ENCODE measurements at regions not wholly inside any gene's neighbourhood (a gene's known extent, or its start where the extent isn't known, plus 50 kb on each side); places are given as distances from the start of the nearest gene placed in this dataset.
"Not testable (repeated sequence)": the region's sequence is repeated elsewhere in the genome, so short reads cannot be mapped to it uniquely, and the experiment has no call there.

DNA sequence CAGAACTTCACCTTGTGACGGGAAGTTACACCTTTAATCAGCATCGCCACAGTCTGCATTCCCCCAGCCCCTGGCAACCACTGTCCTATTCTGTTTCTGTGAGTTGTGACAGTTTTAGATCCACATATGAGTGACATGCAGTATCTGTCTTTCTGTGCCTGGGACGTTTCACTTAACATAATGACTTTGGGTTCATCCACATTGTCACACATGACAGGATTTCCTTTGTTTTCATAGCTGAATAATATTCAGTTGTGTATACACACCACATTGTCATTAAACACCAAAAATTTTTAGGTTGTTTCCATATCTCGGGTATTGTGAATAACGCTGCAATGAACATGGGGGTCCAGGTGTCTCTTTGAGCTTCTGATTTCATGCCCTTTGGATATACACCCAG lies 62.6 kb upstream of the BDH1 start:
- POLR2A ChIA-PET; H3K27me3 ChIP-seq (ENCODE audit: control insufficient read depth, insufficient read depth, low read length); CTCF ChIA-PET; BruUV-seq (replicated peaks); ATAC-seq; H3K4me1 ChIP-seq (ENCODE audit: control insufficient read depth, insufficient read depth, low read length); H3K9me3 ChIP-seq (ENCODE audit: control insufficient read depth, insufficient read depth, low read depth, low read length); H3K27ac ChIP-seq (ENCODE audit: low read length); intact Hi-C loops (cut with micrococcal nuclease; ENCODE audit: unreplicated experiment); H3K4me3 ChIP-seq (ENCODE audit: low read depth in 2 of 2, low read length in 2 of 2); DNase-seq (ENCODE audit: low read depth, low spot score): not testable (repeated sequence)
- in situ Hi-C loops (cut with HindIII; ENCODE audit: low pct_unique_long_range_greater_than_20kb, low sequenced_read_pairs): loop anchor here (10.0 kb wide), 1 partner anchor 56 kb away; no protein-coding TSS in a partner anchor
- peaks cover 20% of the 10 kb centered on the region for H3K36me3 ChIP-seq (ENCODE audit: control insufficient read depth, insufficient read depth, low read length)

DNA sequence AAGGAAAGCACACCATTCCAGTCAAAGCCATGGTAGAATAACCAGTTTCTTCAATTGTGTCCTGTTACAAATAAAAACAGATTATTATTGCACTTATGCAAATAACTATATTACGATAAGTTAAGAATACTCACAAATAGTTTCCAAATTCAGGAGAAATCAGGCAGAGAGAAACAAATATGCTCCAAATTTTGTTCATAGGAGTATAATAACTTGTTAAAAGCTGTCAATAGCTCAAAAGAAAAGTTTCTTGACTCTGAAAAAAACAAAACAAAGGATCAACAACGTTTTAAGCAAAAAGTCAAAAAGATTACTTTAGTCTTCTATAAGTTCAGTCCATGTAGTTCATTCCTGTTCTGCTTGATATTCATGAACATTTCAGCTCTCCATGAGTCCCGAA lies 59.7 kb upstream of the BDH1 start:
- no peak for ATAC-seq

DNA sequence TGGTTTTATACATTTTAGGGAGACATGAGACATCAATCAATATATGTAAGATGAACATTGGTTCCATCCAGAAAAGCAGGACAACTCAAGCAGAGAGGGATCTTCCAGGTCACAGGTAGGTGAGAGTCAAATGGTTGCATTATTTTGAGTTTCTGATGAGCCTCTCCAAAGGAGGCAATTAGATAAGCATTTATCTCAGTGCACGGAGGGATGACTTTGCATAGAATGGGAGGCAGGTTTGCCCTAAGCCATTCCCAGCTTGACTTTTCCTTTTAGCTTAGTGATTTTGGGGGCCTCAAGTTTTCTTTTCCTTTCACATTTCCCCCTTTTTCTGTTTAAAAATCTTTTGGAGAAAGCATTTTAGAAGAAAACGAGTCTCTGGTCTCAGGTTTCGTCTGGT lies 58.4 kb upstream of the BDH1 start:
- H3K27me3 ChIP-seq (ENCODE audit: control insufficient read depth, insufficient read depth, low read length); CTCF ChIA-PET; H3K4me3 ChIP-seq (ENCODE audit: low read depth in 2 of 2, low read length in 2 of 2); H3K27ac ChIP-seq (ENCODE audit: low read length); POLR2A ChIA-PET; ATAC-seq; H3K9me3 ChIP-seq (ENCODE audit: control insufficient read depth, insufficient read depth, low read depth, low read length); DNase-seq (ENCODE audit: low read depth, low spot score); intact Hi-C loops (cut with micrococcal nuclease; ENCODE audit: unreplicated experiment); H3K4me1 ChIP-seq (ENCODE audit: control insufficient read depth, insufficient read depth, low read length); BruUV-seq (replicated peaks): not testable (repeated sequence)
- in situ Hi-C loops (cut with HindIII; ENCODE audit: low pct_unique_long_range_greater_than_20kb, low sequenced_read_pairs): loop anchor here (10.0 kb wide), 1 partner anchor 61 kb away; no protein-coding TSS in a partner anchor
- peaks cover 18% of the 10 kb centered on the region for H3K36me3 ChIP-seq (ENCODE audit: control insufficient read depth, insufficient read depth, low read length)

More for the DNA sequence above, 59.7 kb upstream of the BDH1 start:
- Histone ChIP-seq H3K9me3 (ENCODE audit: control insufficient read depth, insufficient read depth, low read depth, low read length) (no peaks in the 10 kb centered on the region), H3K36me3 (ENCODE audit: control insufficient read depth, insufficient read depth, low read length) (peaks cover 20% of the 10 kb centered on the region), H3K4me3 (ENCODE audit: low read depth in 2 of 2, low read length in 2 of 2) (no peak overlapping the region), H3K4me1 (ENCODE audit: control insufficient read depth, insufficient read depth, low read length) (no peaks in the 10 kb centered on the region), H3K27me3 (ENCODE audit: control insufficient read depth, insufficient read depth, low read length) (no peaks in the 10 kb centered on the region), H3K27ac (ENCODE audit: low read length) (no peak overlapping the region)
- TF ChIP-seq TCF7L2 (IDR thresholded peaks at IDR 0.05; ENCODE audit: low read depth, low read length) (no peak), SIN3A (IDR thresholded peaks at IDR 0.05; ENCODE audit: borderline replicate concordance, insufficient read depth, low read depth, low read length) (no peak), POLR2AphosphoS5 (IDR thresholded peaks at IDR 0.05; ENCODE audit: low read depth, low read length) (no peak)
- TF ChIP-seq, protein P1, sequence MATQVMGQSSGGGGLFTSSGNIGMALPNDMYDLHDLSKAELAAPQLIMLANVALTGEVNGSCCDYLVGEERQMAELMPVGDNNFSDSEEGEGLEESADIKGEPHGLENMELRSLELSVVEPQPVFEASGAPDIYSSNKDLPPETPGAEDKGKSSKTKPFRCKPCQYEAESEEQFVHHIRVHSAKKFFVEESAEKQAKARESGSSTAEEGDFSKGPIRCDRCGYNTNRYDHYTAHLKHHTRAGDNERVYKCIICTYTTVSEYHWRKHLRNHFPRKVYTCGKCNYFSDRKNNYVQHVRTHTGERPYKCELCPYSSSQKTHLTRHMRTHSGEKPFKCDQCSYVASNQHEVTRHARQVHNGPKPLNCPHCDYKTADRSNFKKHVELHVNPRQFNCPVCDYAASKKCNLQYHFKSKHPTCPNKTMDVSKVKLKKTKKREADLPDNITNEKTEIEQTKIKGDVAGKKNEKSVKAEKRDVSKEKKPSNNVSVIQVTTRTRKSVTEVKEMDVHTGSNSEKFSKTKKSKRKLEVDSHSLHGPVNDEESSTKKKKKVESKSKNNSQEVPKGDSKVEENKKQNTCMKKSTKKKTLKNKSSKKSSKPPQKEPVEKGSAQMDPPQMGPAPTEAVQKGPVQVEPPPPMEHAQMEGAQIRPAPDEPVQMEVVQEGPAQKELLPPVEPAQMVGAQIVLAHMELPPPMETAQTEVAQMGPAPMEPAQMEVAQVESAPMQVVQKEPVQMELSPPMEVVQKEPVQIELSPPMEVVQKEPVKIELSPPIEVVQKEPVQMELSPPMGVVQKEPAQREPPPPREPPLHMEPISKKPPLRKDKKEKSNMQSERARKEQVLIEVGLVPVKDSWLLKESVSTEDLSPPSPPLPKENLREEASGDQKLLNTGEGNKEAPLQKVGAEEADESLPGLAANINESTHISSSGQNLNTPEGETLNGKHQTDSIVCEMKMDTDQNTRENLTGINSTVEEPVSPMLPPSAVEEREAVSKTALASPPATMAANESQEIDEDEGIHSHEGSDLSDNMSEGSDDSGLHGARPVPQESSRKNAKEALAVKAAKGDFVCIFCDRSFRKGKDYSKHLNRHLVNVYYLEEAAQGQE (IDR thresholded peaks at IDR 0.05; ENCODE audit: insufficient read depth in 1 of 2, low read depth in 2 of 2, low read length in 1 of 2): no peak
- TF ChIP-seq, protein P2, sequence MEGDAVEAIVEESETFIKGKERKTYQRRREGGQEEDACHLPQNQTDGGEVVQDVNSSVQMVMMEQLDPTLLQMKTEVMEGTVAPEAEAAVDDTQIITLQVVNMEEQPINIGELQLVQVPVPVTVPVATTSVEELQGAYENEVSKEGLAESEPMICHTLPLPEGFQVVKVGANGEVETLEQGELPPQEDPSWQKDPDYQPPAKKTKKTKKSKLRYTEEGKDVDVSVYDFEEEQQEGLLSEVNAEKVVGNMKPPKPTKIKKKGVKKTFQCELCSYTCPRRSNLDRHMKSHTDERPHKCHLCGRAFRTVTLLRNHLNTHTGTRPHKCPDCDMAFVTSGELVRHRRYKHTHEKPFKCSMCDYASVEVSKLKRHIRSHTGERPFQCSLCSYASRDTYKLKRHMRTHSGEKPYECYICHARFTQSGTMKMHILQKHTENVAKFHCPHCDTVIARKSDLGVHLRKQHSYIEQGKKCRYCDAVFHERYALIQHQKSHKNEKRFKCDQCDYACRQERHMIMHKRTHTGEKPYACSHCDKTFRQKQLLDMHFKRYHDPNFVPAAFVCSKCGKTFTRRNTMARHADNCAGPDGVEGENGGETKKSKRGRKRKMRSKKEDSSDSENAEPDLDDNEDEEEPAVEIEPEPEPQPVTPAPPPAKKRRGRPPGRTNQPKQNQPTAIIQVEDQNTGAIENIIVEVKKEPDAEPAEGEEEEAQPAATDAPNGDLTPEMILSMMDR (IDR thresholded peaks at IDR 0.05): no peak
- DNase-seq (ENCODE audit: low read depth, low spot score): no peak
- ChIA-PET CTCF (interaction anchor here (0.6 kb wide), 1 partner anchor 388 kb away, joined by 4 read pairs; no protein-coding TSS in a partner anchor), POLR2A (no interaction called here)
- no TSS peak for BruUV-seq (replicated peaks)
- intact Hi-C loops (cut with micrococcal nuclease; ENCODE audit: unreplicated experiment): no loop called here
- in situ Hi-C loops (cut with HindIII; ENCODE audit: low pct_unique_long_range_greater_than_20kb, low sequenced_read_pairs): loop anchor here (10.0 kb wide), 1 partner anchor 59 kb away; no protein-coding TSS in a partner anchor
